Mesothelial cell of epicardium (in vitro differentiated cells): ENCODE measurements at regions not wholly inside any gene's neighbourhood (a gene's known extent, or its start where the extent isn't known, plus 50 kb on each side); places are given as distances from the start of the nearest gene placed in this dataset.

Source experiments
- DNase-seq, 2 experiments: peaks; one replicate each; pipeline ENCODE4 v3.0.0; 2021; ENCODE audit warnings: low spot score in 2 of 2; ENCODE audit not compliant: unreplicated experiment in 2 of 2
- H3K27ac Mint-ChIP-seq: 2 replicates; pipeline ENCODE4 v1.8.0; 2021; ENCODE audit warnings: mixed read lengths
- H3K27me3 Mint-ChIP-seq: 2 replicates; pipeline ENCODE4 v1.8.0; 2021; ENCODE audit warnings: low read depth, mixed read lengths
- H3K36me3 Mint-ChIP-seq: 2 replicates; pipeline ENCODE4 v1.8.0; 2021; ENCODE audit warnings: mixed read lengths
- H3K4me1 Mint-ChIP-seq: 2 replicates; pipeline ENCODE4 v1.8.0; 2021; ENCODE audit warnings: mixed read lengths
- H3K4me3 Mint-ChIP-seq: 2 replicates; pipeline ENCODE4 v1.8.0; 2021; ENCODE audit warnings: mild to moderate bottlenecking, moderate library complexity, mixed read lengths
- H3K9me3 Mint-ChIP-seq: 2 replicates; pipeline ENCODE4 v1.8.0; 2021; ENCODE audit warnings: mixed read lengths
- CTCF ChIP-seq: fragments of 200-600 bp; sonication (generic); IDR thresholded peaks from one replicate; pipeline ENCODE4 v1.5.0; 2021; ENCODE audit warnings: antibody characterized with exemption; ENCODE audit not compliant: unreplicated experiment

- H3K36me3 Mint-ChIP-seq, result no peaks in the 10 kb centered on the region
- no peak for DNase-seq
- TF ChIP-seq CTCF, result no peak
- no peak overlapping the region for H3K4me3 Mint-ChIP-seq
- H3K27ac Mint-ChIP-seq, result no peak overlapping the region
- H3K27me3 Mint-ChIP-seq, result no peaks in the 10 kb centered on the region
- H3K9me3 Mint-ChIP-seq, result no peaks in the 10 kb centered on the region
- peaks cover 11% of the 10 kb centered on the region for H3K4me1 Mint-ChIP-seq
Measured at GRCh38 chr2:181309586-181309985, 147.6 kb upstream of the ITGA4 start.

GRCh38 chr2:181310967-181311366 lies 146.2 kb upstream of the ITGA4 start:
- no peak for DNase-seq
- H3K4me3 Mint-ChIP-seq, result no peak overlapping the region
- no peaks in the 10 kb centered on the region for H3K9me3 Mint-ChIP-seq
- peaks cover 11% of the 10 kb centered on the region for H3K4me1 Mint-ChIP-seq
- TF ChIP-seq CTCF, result no peak
- no peaks in the 10 kb centered on the region for H3K36me3 Mint-ChIP-seq
- H3K27ac Mint-ChIP-seq, result no peak overlapping the region
- no peaks in the 10 kb centered on the region for H3K27me3 Mint-ChIP-seq

- Mint-ChIP-seq H3K36me3 (no peaks in the 10 kb centered on the region), H3K9me3 (no peaks in the 10 kb centered on the region), H3K27me3 (no peaks in the 10 kb centered on the region), H3K4me1 (peaks cover 6% of the 10 kb centered on the region), H3K27ac (no peak overlapping the region), H3K4me3 (no peak overlapping the region)
- no peak for TF ChIP-seq CTCF
- DNase-seq, result no peak
Measured at GRCh38 chr2:181311837-181312236, 145.3 kb upstream of the ITGA4 start.

GRCh38 chr2:181312515-181312927 lies 144.7 kb upstream of the ITGA4 start:
- peaks cover 6% of the 10 kb centered on the region for H3K4me1 Mint-ChIP-seq
- H3K4me3 Mint-ChIP-seq, result no peak overlapping the region
- no peak overlapping the region for H3K27ac Mint-ChIP-seq
- no peak for DNase-seq
- no peaks in the 10 kb centered on the region for H3K27me3 Mint-ChIP-seq
- H3K36me3 Mint-ChIP-seq, result no peaks in the 10 kb centered on the region
- no peak for TF ChIP-seq CTCF
- no peaks in the 10 kb centered on the region for H3K9me3 Mint-ChIP-seq

- no peak for TF ChIP-seq CTCF
- Mint-ChIP-seq H3K27me3 (no peaks in the 10 kb centered on the region), H3K9me3 (no peaks in the 10 kb centered on the region), H3K4me3 (no peak overlapping the region), H3K36me3 (no peaks in the 10 kb centered on the region), H3K27ac (no peak overlapping the region), H3K4me1 (peaks cover 6% of the 10 kb centered on the region)
- DNase-seq, result no peak
Measured at GRCh38 chr2:181313845-181314244, 143.3 kb upstream of the ITGA4 start.

- DNase-seq, result no peak
- Mint-ChIP-seq H3K4me3 (no peak overlapping the region), H3K27me3 (no peaks in the 10 kb centered on the region), H3K27ac (no peak overlapping the region), H3K9me3 (no peaks in the 10 kb centered on the region), H3K4me1 (peaks cover 6% of the 10 kb centered on the region), H3K36me3 (no peaks in the 10 kb centered on the region)
- TF ChIP-seq CTCF, result no peak
Measured at GRCh38 chr2:181314551-181314950, 142.6 kb upstream of the ITGA4 start.
